GM12801 (cell line): ENCODE measurements at regions not wholly inside any gene's neighbourhood (a gene's known extent, or its start where the extent isn't known, plus 50 kb on each side); places are given as distances from the start of the nearest gene placed in this dataset.

ENCODE experiments used
- CTCF ChIP-seq: IDR thresholded peaks from one replicate; pipeline ENCODE4 v1.5.1; 2011; ENCODE audit warnings: control low read depth; ENCODE audit not compliant: insufficient read length; ENCODE audit errors: extremely low read depth

GRCh38 chr12:46660276-46660675 lies 165.5 kb downstream of the SLC38A4 start:
- TF ChIP-seq CTCF, result no peak

GRCh38 chr12:46659824-46660223 lies 166.0 kb downstream of the SLC38A4 start:
- no peak for TF ChIP-seq CTCF

- TF ChIP-seq CTCF, result no peak
These were observed 166.7 kb downstream of the SLC38A4 start for GRCh38 chr12:46659032-46659650.

GRCh38 chr12:46657453-46658411 lies 168.1 kb downstream of the SLC38A4 start:
- TF ChIP-seq CTCF, result no peak

GRCh38 chr12:46653311-46653710 lies 172.5 kb downstream of the SLC38A4 start:
- TF ChIP-seq CTCF, result no peak

GRCh38 chr12:46652692-46653091 lies 173.1 kb downstream of the SLC38A4 start:
- no peak for TF ChIP-seq CTCF

GRCh38 chr12:46650688-46651087 lies 175.1 kb downstream of the SLC38A4 start:
- no peak for TF ChIP-seq CTCF
